PC-9 (cell line): ENCODE measurements at regions not wholly inside any gene's neighbourhood (a gene's known extent, or its start where the extent isn't known, plus 50 kb on each side); places are given as distances from the start of the nearest gene placed in this dataset.

Experiments used
- BruUV-seq: library from RNA; stranded (reverse); fragments of 400-500 nt; replicated peaks from 2 replicates; lab custom pipeline; 2021; lab: Mats Ljungman, UMichigan
- CTCF ChIA-PET: fragments of 300-600 bp; sonication (Branson Sonifier 250); formaldehyde crosslinking; loops from one replicate; lab custom pipeline; 2022; ENCODE audit warnings: antibody characterized with exemption; lab: Charles Lee
- POLR2A ChIA-PET: fragments of 300-600 bp; sonication (Branson Sonifier 250); formaldehyde crosslinking; loops from one replicate; lab custom pipeline; 2022; ENCODE audit warnings: antibody characterized with exemption; ENCODE audit not compliant: unreplicated experiment; lab: Charles Lee
- DNase-seq, 2 experiments: peaks; one replicate each; pipeline versions ENCODE4 v3.0.0 to v3.0.0-alpha.2; 2015 to 2022; ENCODE audit warnings: mixed read lengths in 1 of 2
- H2AFZ ChIP-seq: fragments of 200-600 bp; sonication (generic); 2 replicates; pipeline ENCODE4 v1.8.1; 2017; ENCODE audit warnings: antibody characterized with exemption
- H3F3A ChIP-seq: fragments of 200-600 bp; sonication (generic); 2 replicates; pipeline ENCODE4 v1.8.1; 2017; ENCODE audit warnings: antibody characterized with exemption, mild to moderate bottlenecking, low read depth; ENCODE audit not compliant: insufficient read depth
- H3K27ac ChIP-seq: fragments of 200-600 bp; sonication (generic); 2 replicates; pipeline ENCODE4 v1.6.1; 2016; ENCODE audit warnings: mixed run types
- H3K27me3 ChIP-seq: fragments of 200-600 bp; sonication (generic); 2 replicates; pipeline ENCODE4 v1.6.1; 2016; ENCODE audit warnings: low read depth, mixed run types; ENCODE audit not compliant: insufficient read depth
- H3K36me3 ChIP-seq: fragments of 200-600 bp; sonication (generic); 2 replicates; pipeline ENCODE4 v1.6.1; 2016; ENCODE audit warnings: low read depth, mixed run types
- H3K4me1 ChIP-seq: fragments of 200-600 bp; sonication (generic); replicated peaks from 2 replicates; pipeline ENCODE4 v1.6.1; 2016; ENCODE audit warnings: mixed run types; ENCODE audit not compliant: insufficient read depth
- H3K4me2 ChIP-seq: fragments of 200-600 bp; sonication (generic); 2 replicates; pipeline ENCODE4 v1.6.1; 2017; ENCODE audit warnings: mixed run types
- H3K4me3 ChIP-seq: fragments of 200-600 bp; sonication (generic); 2 replicates; pipeline ENCODE4 v1.6.1; 2016; ENCODE audit warnings: mixed run types
- H3K79me2 ChIP-seq: fragments of 200-600 bp; sonication (generic); 2 replicates; pipeline ENCODE4 v1.6.1; 2017; ENCODE audit warnings: low read depth, mixed run types
- H3K9me2 ChIP-seq: fragments of 200-600 bp; sonication (generic); 2 replicates; pipeline ENCODE4 v1.8.1; 2017; ENCODE audit warnings: mild to moderate bottlenecking; ENCODE audit not compliant: insufficient read depth
- H3K9me3 ChIP-seq: fragments of 200-600 bp; sonication (generic); 2 replicates; pipeline ENCODE4 v1.8.1; 2016; ENCODE audit warnings: low read depth; ENCODE audit not compliant: insufficient read depth
- H4K20me1 ChIP-seq: fragments of 200-600 bp; sonication (generic); 2 replicates; pipeline ENCODE4 v1.8.1; 2017; ENCODE audit not compliant: insufficient read depth
- CTCF ChIP-seq: fragments of 200-600 bp; sonication (generic); conservative IDR thresholded peaks from 2 replicates; pipeline ENCODE4 v1.6.1; 2017; ENCODE audit warnings: mixed run types, antibody characterized with exemption, mild to moderate bottlenecking, moderate library complexity
- EZH2 ChIP-seq: fragments of 200-600 bp; sonication (generic); IDR thresholded peaks from 2 replicates; pipeline ENCODE4 v1.8.0; 2017; ENCODE audit warnings: antibody characterized with exemption, low read depth
- intact Hi-C: fragments of 100-400 bp; cut with micrococcal nuclease; formaldehyde crosslinking; loops from one replicate; pipeline ENCODE4 v1.10.0; 2022; ENCODE audit not compliant: unreplicated experiment

DNA sequence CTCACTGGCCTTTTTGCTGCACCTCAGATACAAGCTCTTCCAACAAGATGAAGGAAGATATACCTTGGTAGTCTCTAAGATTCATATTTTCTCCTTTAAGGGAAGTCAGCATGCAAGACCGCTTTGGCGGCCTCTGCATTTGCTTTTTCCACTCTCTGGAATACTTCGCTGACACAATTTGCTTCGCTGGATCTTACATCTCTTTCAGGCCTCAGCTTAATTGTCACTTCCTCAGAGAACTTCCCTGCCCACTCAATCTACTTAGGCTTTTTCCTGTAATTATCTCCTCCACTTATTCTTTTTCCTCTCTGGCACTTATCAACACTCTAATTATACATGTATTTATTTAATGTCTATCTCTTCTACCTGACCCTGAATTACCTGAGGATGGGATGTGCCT, 1131.1 kb upstream of the WWC1 start:
- Histone ChIP-seq H3K4me2 (no peak overlapping the region), H4K20me1 (no peaks in the 10 kb centered on the region), H3K4me3 (no peak overlapping the region), H3K27me3 (peaks cover 15% of the 10 kb centered on the region; the same call in 1 of the 2 replicates), H3K9me2 (no peaks in the 10 kb centered on the region), H3K27ac (no peak overlapping the region), H3K36me3 (no peaks in the 10 kb centered on the region), H3K4me1 (no peaks in the 10 kb centered on the region), H3F3A (no peaks in the 10 kb centered on the region), H3K79me2 (no peaks in the 10 kb centered on the region), H2AFZ (no peak overlapping the region), H3K9me3 (no peaks in the 10 kb centered on the region)
- no peak for DNase-seq
- TF ChIP-seq CTCF (no peak), EZH2 (no peak)
- CTCF ChIA-PET = no interaction called here
- BruUV-seq = no TSS peak
- intact Hi-C loops = no loop called here
- POLR2A ChIA-PET = no interaction called here

- ChIA-PET POLR2A (no interaction called here), CTCF (no interaction called here)
- Histone ChIP-seq H4K20me1 (no peaks in the 10 kb centered on the region), H3K9me2 (no peaks in the 10 kb centered on the region), H3K36me3 (no peaks in the 10 kb centered on the region), H3K4me1 (no peaks in the 10 kb centered on the region), H2AFZ (no peak overlapping the region), H3K27me3 (0 out of 2 replicates have a peak, but pooled peaks cover 9% of the 10 kb centered on the region), H3K79me2 (no peaks in the 10 kb centered on the region), H3K27ac (no peak overlapping the region), H3K4me2 (no peak overlapping the region), H3F3A (no peaks in the 10 kb centered on the region), H3K4me3 (no peak overlapping the region), H3K9me3 (no peaks in the 10 kb centered on the region)
- TF ChIP-seq EZH2 = no peak
- TF ChIP-seq CTCF = no peak
- intact Hi-C loops = no loop called here
- DNase-seq = no peak
- BruUV-seq = no TSS peak
Measured at GRCh38 chr5:167166696-167167095, 1124.7 kb upstream of the WWC1 start.

DNA sequence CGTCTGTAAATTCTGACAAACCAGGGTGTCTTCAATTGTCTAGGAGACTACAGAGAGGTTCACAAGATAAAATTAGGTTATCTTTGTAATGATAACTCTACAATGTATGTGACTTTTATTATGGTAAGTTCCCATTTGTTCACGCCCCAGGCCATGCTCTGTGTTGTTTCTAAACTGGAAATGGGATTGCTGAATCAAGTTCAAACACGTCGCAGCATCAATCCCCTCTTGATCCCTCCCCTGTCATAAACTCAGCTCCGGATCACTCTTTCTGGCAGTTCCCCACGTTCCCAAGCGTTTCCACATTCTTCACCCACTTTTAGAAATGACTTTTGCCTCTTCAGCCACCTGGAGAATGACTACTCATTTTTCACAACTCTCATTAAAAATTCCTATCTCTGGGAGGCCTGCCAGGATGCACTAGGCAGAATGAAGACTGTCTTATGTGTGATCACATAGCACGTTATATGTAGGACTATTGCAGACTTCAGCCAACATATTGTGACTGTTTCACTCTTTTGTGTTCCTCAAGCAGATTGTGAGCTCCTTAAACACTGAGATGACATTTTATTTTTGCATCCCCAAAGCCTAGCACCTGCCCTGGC, 1124.2 kb upstream of the WWC1 start:
- ChIA-PET CTCF (no interaction called here), POLR2A (no interaction called here)
- Histone ChIP-seq H3K79me2 (no peaks in the 10 kb centered on the region), H3K9me3 (no peaks in the 10 kb centered on the region), H3K4me3 (no peak overlapping the region), H4K20me1 (no peaks in the 10 kb centered on the region), H2AFZ (no peak overlapping the region), H3F3A (no peaks in the 10 kb centered on the region), H3K9me2 (no peaks in the 10 kb centered on the region), H3K4me1 (no peaks in the 10 kb centered on the region), H3K27ac (no peak overlapping the region), H3K4me2 (no peak overlapping the region), H3K36me3 (no peaks in the 10 kb centered on the region), H3K27me3 (0 out of 2 replicates have a peak, but pooled peaks cover 15% of the 10 kb centered on the region)
- BruUV-seq = no TSS peak
- no peak for DNase-seq
- intact Hi-C loops = no loop called here
- TF ChIP-seq CTCF (no peak), EZH2 (no peak)
